Neutrophil (primary cell): ENCODE measurements at regions not wholly inside any gene's neighbourhood (a gene's known extent, or its start where the extent isn't known, plus 50 kb on each side); places are given as distances from the start of the nearest gene placed in this dataset.

ENCODE experiments used
- H3K27ac ChIP-seq: fragments of 200-600 bp; sonication (generic); 2 replicates; pipeline ENCODE4 v1.5.1; 2016; ENCODE audit warnings: mild to moderate bottlenecking, moderate library complexity
- H3K27me3 ChIP-seq: fragments of 200-600 bp; sonication (generic); 2 replicates; pipeline ENCODE4 v1.6.0; 2016; ENCODE audit warnings: mild to moderate bottlenecking
- H3K36me3 ChIP-seq: fragments of 200-600 bp; sonication (generic); 2 replicates; pipeline ENCODE4 v1.5.1; 2017
- H3K4me1 ChIP-seq, 2 experiments: fragments of 200-600 bp in 1 of 2; sonication (generic) in 1 of 2; 1 replicate in 1 of 2; 2 replicates in 1 of 2; pipeline versions ENCODE4 v1.5.1 to v1.6.1; 2013 to 2016; ENCODE audit warnings: low read depth in 1 of 2, low read length in 1 of 2, mild to moderate bottlenecking in 1 of 2, moderate library complexity in 1 of 2; ENCODE audit not compliant: control insufficient read depth in 1 of 2, insufficient read depth in 1 of 2
- H3K4me3 ChIP-seq, 2 experiments: fragments of 200-600 bp in 1 of 2; sonication (generic) in 1 of 2; 1 replicate in 1 of 2; 2 replicates in 1 of 2; pipeline ENCODE4 v1.5.1; 2013 to 2016; ENCODE audit warnings: low read depth in 1 of 2, low read length in 1 of 2, mild to moderate bottlenecking in 1 of 2, moderate library complexity in 1 of 2
- H3K9me3 ChIP-seq: fragments of 200-600 bp; sonication (generic); 2 replicates; pipeline ENCODE4 v1.5.1; 2016
- TF ChIP-seq, protein P1 (sequence below): fragments of 200-600 bp; sonication (generic); IDR thresholded peaks from 2 replicates; pipeline ENCODE4 v1.5.1; 2016; ENCODE audit warnings: antibody characterized with exemption

GRCh38 chr6:14763616-14764015, 482.3 kb upstream of the JARID2 start:
- no peaks in the 10 kb centered on the region for H3K27me3 ChIP-seq
- no peaks in the 10 kb centered on the region for H3K9me3 ChIP-seq
- TF ChIP-seq, protein P1, sequence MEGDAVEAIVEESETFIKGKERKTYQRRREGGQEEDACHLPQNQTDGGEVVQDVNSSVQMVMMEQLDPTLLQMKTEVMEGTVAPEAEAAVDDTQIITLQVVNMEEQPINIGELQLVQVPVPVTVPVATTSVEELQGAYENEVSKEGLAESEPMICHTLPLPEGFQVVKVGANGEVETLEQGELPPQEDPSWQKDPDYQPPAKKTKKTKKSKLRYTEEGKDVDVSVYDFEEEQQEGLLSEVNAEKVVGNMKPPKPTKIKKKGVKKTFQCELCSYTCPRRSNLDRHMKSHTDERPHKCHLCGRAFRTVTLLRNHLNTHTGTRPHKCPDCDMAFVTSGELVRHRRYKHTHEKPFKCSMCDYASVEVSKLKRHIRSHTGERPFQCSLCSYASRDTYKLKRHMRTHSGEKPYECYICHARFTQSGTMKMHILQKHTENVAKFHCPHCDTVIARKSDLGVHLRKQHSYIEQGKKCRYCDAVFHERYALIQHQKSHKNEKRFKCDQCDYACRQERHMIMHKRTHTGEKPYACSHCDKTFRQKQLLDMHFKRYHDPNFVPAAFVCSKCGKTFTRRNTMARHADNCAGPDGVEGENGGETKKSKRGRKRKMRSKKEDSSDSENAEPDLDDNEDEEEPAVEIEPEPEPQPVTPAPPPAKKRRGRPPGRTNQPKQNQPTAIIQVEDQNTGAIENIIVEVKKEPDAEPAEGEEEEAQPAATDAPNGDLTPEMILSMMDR: no peak
- peaks cover 24% of the 10 kb centered on the region in 2 experiments for H3K4me1 ChIP-seq
- no peak overlapping the region for H3K4me3 ChIP-seq
- H3K27ac ChIP-seq: no peak overlapping the region
- H3K36me3 ChIP-seq: no peaks in the 10 kb centered on the region

GRCh38 chr6:14765106-14765505, 480.8 kb upstream of the JARID2 start:
- no peaks in the 10 kb centered on the region for H3K27me3 ChIP-seq
- TF ChIP-seq, protein P1: no peak
- H3K36me3 ChIP-seq: no peaks in the 10 kb centered on the region
- no peak overlapping the region for H3K4me3 ChIP-seq
- no peaks in the 10 kb centered on the region for H3K9me3 ChIP-seq
- H3K4me1 ChIP-seq: peaks cover 9% of the 10 kb centered on the region in 2 experiments
- no peak overlapping the region for H3K27ac ChIP-seq

- TF ChIP-seq, protein P1: no peak
- Histone ChIP-seq H3K4me3 (no peak overlapping the region), H3K4me1 (peaks cover 5 to 6% of the 10 kb centered on the region in 2 experiments), H3K27me3 (no peaks in the 10 kb centered on the region), H3K27ac (peak overlapping the region; percentile 35), H3K9me3 (no peaks in the 10 kb centered on the region), H3K36me3 (no peaks in the 10 kb centered on the region)
These were observed 480.0 kb upstream of the JARID2 start for GRCh38 chr6:14765721-14766390.

DNA sequence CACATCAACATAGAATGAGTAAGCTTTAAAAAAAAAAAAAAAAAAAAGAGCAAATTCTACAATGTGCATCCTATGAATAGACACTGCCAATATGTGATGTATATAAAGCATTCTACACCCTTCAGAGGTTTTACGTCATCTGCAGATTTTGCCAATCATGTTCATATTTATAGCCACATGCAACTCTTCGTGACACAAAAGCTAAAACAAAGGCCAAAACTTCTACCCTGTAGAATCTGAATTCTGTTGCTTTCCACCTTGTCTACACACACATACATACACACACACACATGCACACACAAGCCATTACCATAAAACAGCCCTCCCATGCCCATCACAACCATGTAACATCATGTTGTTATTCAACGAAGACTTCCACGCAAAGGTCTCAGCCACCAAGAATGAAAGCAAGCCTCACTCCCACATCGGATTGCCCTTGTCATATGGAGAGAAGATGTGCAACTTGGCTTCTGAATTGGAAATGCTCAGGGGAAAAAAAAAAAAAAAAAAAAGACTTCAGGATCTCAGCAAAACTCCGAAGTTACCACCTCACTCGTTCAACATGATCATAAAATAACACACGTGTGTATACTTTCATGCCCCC, 479.4 kb upstream of the JARID2 start:
- H3K27me3 ChIP-seq: no peaks in the 10 kb centered on the region
- H3K4me3 ChIP-seq: no peak overlapping the region
- H3K4me1 ChIP-seq: peaks cover 5 to 6% of the 10 kb centered on the region in 2 experiments
- TF ChIP-seq, protein P1: no peak
- H3K27ac ChIP-seq: no peak overlapping the region
- no peaks in the 10 kb centered on the region for H3K36me3 ChIP-seq
- H3K9me3 ChIP-seq: no peaks in the 10 kb centered on the region

GRCh38 chr6:14767226-14767625, 478.6 kb upstream of the JARID2 start:
- no peak overlapping the region for H3K27ac ChIP-seq
- no peaks in the 10 kb centered on the region for H3K27me3 ChIP-seq
- TF ChIP-seq, protein P1: no peak
- H3K4me1 ChIP-seq: peaks cover 5 to 6% of the 10 kb centered on the region in 2 experiments
- no peaks in the 10 kb centered on the region for H3K9me3 ChIP-seq
- H3K36me3 ChIP-seq: no peaks in the 10 kb centered on the region
- H3K4me3 ChIP-seq: no peak overlapping the region
